Stomach smooth muscle (tissue), 2 donors: ENCODE measurements at regions not wholly inside any gene's neighbourhood (a gene's known extent, or its start where the extent isn't known, plus 50 kb on each side); places are given as distances from the start of the nearest gene placed in this dataset.

ENCODE experiments used
- H3K27ac ChIP-seq: one replicate; pipeline ENCODE4 v1.7.0; 2013; ENCODE audit warnings: mild to moderate bottlenecking, low read length, inconsistent platforms
- H3K27me3 ChIP-seq, 2 donors: one replicate each; pipeline ENCODE4 v1.7.0; 2013; ENCODE audit warnings: low read length in 2 of 2; ENCODE audit not compliant: insufficient read depth in 2 of 2, control insufficient read depth in 1 of 2
- H3K36me3 ChIP-seq, 2 donors: one replicate each; pipeline ENCODE4 v1.7.0; 2013; ENCODE audit warnings: low read length in 2 of 2; ENCODE audit not compliant: control insufficient read depth in 2 of 2, insufficient read depth in 2 of 2
- H3K4me1 ChIP-seq: one replicate; pipeline ENCODE4 v1.7.0; 2013; ENCODE audit warnings: low read length; ENCODE audit not compliant: control insufficient read depth, insufficient read depth
- H3K4me3 ChIP-seq, 2 donors: one replicate each; pipeline ENCODE4 v1.7.0; 2013; ENCODE audit warnings: low read length in 2 of 2
- H3K9ac ChIP-seq, 2 donors: one replicate each; pipeline ENCODE4 v1.7.0; 2013; ENCODE audit warnings: low read length in 2 of 2, mild to moderate bottlenecking in 1 of 2
- H3K9me3 ChIP-seq, 2 donors: one replicate each; pipeline ENCODE4 v1.7.0; 2013; ENCODE audit warnings: low read length in 2 of 2; ENCODE audit not compliant: control insufficient read depth in 2 of 2
- donor health status: healthy.
- donor health status: Pancreatic carcinoma.

DNA sequence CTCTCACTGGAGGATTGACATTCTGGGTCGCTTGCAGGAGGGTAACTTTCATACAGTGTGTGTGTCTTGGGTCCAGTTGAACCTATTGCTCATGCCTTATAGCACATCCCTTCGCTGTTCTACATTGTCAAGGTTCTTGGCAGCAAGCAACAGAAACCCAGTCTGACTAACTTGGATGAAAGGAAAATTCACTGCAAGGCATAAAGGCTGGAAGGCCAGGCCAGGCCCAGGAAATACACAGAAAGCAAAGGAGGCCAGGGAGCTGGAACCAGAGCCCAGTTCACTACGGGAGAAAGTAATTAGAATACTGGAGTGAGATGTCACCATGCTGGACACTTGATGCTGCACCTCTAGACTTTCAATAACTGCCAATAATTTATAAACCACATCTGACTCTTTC is 353.8 kb upstream of the GATB start:
- Histone ChIP-seq H3K9me3 (no peaks in the 10 kb centered on the region), H3K4me1 (peaks cover 18% of the 10 kb centered on the region), H3K27ac (no peak overlapping the region), H3K27me3 (peaks cover 0 to 2% of the 10 kb centered on the region in 2 donors), H3K36me3 (no peaks in the 10 kb centered on the region), H3K9ac (no peak overlapping the region), H3K4me3 (no peak overlapping the region)

DNA sequence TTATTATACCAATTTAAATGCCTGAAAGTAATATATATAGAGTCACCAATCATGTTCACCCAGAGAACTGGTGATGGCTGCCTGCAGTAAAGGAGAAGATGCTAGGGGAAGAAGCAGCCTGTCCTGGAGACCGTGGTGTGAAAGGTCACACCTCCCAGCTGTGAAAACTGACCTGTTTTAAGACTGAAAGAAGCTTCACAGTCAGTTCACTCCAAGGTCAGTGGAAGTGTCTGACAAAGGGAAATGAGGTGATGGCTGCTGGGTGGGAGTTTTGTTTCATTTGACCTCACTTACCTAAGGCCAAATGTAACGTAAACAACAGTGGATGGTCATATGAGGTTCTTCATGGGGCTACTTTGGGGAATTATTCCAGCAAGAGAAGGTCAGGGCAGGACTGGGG is 352.1 kb upstream of the GATB start:
- Histone ChIP-seq H3K36me3 (no peaks in the 10 kb centered on the region), H3K9ac (no peak overlapping the region), H3K9me3 (no peaks in the 10 kb centered on the region), H3K27ac (no peak overlapping the region), H3K4me1 (peaks cover 20% of the 10 kb centered on the region), H3K27me3 (no peaks in the 10 kb centered on the region), H3K4me3 (no peak overlapping the region)

DNA sequence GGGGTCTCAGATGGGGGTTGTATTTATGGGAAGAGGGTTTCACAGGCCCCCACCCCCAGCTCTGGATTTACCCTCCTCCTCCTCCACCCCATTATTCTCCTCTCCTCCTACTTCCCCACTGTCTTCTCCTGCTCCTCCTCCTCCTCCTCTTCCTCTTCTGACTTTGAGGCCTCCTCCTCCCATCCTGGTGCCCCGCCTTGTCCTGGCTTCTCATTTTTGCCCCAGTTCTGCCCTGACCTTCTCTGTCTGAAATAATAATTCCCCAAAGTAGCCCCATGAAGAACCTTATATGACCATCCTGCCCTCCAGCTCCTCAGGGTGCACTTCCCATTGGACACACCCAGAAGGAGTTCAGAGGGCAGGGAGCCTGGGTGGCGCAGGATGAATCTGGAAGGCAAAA is 351.4 kb upstream of the GATB start:
- Histone ChIP-seq H3K4me1 (peaks cover 22% of the 10 kb centered on the region), H3K9ac (no peak overlapping the region), H3K27me3 (no peaks in the 10 kb centered on the region), H3K27ac (peak overlapping the region; percentile 31), H3K36me3 (no peaks in the 10 kb centered on the region), H3K4me3 (no peak overlapping the region), H3K9me3 (no peaks in the 10 kb centered on the region)

DNA sequence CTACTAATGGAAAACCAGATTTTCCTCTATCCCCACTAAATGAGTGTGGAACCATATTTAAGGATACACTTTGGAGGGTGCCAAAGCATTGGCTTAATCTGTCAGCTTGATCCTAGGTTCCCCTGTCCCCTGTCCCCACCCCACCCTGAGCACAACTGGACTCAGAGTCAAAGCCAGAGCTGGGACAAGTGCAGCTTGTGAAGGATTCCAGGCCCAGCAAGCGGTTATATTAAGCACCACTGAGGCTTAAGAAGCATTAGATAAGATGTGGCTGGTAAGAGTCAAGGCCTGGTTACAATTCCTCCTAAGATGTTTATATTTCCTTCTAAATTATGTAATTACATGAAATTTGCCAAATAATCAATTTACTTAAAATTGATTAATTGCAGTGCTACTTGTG is 350.0 kb upstream of the GATB start:
- Histone ChIP-seq H3K27ac (peak overlapping the region; percentile 46), H3K36me3 (no peaks in the 10 kb centered on the region), H3K9me3 (no peaks in the 10 kb centered on the region), H3K4me3 (no peak overlapping the region), H3K27me3 (no peaks in the 10 kb centered on the region), H3K9ac (no peak overlapping the region), H3K4me1 (peaks cover 36% of the 10 kb centered on the region)

DNA sequence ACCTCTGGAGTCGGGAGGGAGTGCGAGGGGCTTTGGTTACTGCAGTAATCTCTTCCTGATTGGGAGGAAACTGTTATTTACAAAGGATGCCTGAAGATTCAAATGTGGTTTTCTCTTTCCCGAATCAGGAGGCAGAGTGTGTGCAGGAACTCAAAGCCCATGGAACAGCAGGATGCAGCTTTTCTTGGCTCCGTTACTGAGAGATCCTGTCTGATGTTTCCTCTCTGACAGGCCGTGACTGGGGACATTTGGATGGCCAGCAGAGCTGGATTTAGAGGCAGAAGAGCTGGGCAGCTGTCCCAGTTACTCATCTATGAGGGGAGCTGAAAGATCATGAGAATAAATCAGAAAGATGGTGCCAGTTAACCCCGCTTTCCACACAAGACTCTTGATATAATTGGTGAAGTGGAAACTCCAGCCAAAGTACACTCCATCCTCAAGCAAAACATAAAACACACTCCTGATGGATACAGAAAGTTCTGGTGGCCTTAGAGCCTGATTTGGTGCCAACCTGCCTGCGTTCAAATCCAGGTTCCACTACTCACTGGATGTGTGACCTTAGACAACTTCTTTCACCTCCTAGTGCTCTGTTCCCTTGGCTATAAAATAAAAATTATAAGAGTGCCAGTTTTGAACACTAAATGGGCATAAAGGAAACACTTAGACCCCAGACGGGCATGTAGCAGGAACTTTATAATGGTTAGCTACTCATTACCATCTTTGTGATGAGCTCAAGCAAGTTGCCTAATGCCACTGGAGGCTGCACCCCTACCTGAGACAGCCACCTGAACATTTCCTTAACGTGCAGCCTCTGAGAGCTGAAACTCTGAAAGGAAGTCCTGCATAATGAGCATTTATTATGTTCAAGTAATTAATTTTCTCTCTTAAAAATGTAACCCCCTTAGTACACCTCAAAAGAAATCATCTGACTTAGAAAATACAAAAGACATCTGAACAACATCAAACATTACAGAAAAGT is 349.0 kb upstream of the GATB start:
- H3K27ac ChIP-seq: peak overlapping the region; percentile 62

DNA sequence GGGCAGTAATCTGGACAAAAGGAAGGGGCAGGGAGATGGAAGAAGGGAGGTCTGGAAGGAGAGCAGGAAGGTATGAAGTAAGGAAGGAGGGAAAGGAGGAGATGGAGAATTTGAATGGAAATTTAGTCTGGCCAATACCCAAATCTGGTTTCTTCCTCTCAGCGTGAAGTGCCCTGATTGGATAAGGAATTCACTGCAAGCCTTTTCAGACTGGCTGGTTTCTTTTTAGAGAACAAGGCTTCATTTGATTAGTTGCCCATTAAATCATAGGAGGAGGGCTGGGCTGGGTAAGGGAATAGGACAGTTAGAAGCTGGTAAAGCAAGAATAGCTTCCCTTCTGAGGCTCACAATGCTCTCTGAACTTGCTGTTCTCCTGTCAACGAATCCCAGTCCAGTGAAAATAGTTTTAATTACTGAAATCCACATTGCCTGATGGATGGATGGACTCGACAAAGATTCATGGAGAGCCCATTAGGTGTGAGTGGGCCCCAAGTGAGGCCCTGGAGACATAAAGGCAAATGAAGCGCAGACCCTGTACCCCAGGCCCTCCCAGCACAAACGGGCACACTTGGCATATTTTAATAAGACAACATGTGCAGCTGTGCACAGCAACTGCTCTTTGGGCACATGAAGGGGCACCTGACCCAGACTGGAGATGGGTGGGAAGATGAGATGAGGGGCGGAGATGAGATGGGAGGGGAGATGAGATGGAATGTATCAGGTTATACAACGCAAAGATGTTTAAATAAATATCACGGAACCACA is 347.1 kb upstream of the GATB start:
- Histone ChIP-seq H3K4me1 (peaks cover 19% of the 10 kb centered on the region), H3K9ac (no peak overlapping the region), H3K4me3 (no peak overlapping the region), H3K27ac (no peak overlapping the region), H3K36me3 (no peaks in the 10 kb centered on the region), H3K9me3 (no peaks in the 10 kb centered on the region), H3K27me3 (no peaks in the 10 kb centered on the region)

More for the DNA sequence above, 349.0 kb upstream of the GATB start:
- Histone ChIP-seq H3K4me1 (peaks cover 28% of the 10 kb centered on the region), H3K9ac (no peak overlapping the region), H3K9me3 (no peaks in the 10 kb centered on the region), H3K36me3 (no peaks in the 10 kb centered on the region), H3K4me3 (peak overlapping the region in 1 of 2 donors; percentile 35), H3K27me3 (no peaks in the 10 kb centered on the region)

DNA sequence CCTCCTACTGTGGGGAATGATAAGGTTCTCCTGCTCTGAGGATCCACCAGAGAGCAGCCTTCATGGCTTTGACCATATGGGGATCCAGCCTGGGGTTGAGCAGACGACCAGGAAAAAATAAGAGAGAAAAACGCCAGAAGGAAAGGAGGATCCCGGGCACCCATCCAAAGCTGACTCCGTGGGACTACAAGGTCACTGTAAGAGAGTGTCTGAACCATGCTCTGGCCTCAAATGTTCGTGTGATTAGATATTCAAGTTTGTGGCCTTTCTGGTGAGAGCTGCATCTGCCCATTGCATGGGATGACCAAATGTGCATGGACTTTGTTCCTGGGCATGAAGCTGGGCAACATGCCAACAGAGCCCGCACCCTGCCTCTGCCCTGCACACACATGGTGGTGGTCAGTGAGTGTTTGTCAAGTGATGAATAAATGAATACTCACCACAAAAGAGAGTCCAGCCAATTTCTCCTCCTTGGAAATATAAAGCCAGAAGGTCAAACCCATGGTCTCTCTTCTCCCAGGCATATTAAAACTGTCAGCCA is 346.0 kb upstream of the GATB start:
- no peak overlapping the region for H3K9ac ChIP-seq

DNA sequence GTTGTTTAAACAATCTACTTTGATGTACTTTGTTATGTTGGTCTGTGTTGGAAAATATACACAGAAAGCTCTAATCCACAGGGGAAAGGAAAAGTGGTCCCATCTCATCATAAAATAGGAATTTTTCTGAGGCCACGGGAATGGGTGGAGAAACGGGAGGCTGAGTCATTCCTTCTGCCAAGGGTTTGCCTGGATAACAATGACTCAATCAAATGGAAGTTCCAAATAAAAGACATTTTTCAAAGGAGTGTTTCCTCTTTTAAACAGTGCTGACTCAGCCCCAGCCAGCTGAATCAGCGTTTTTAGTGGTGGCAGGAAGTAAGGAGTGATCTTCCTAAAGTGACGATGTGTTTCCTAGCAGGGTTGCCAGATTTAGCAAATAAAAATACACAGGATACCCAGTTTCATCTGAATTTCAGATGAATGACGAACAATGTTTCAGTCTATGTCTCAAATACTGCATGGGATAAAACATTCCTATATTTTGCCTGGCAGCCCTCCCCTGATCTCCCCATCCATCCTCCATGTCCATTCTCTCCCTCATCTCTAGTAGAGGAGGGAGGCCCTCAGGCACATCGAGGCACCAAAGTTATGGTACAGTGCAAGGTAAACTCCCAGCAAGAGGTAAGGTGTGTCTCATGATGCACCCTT is 345.4 kb upstream of the GATB start:
- Histone ChIP-seq H3K27me3 (no peaks in the 10 kb centered on the region), H3K9me3 (no peaks in the 10 kb centered on the region), H3K27ac (no peak overlapping the region), H3K4me1 (peaks cover 30% of the 10 kb centered on the region), H3K36me3 (no peaks in the 10 kb centered on the region), H3K9ac (no peak overlapping the region), H3K4me3 (no peak overlapping the region)

More for the DNA sequence above, 346.0 kb upstream of the GATB start:
- Histone ChIP-seq H3K36me3 (no peaks in the 10 kb centered on the region), H3K9me3 (no peaks in the 10 kb centered on the region), H3K27ac (no peak overlapping the region), H3K4me1 (peaks cover 28% of the 10 kb centered on the region), H3K27me3 (no peaks in the 10 kb centered on the region), H3K4me3 (no peak overlapping the region)

DNA sequence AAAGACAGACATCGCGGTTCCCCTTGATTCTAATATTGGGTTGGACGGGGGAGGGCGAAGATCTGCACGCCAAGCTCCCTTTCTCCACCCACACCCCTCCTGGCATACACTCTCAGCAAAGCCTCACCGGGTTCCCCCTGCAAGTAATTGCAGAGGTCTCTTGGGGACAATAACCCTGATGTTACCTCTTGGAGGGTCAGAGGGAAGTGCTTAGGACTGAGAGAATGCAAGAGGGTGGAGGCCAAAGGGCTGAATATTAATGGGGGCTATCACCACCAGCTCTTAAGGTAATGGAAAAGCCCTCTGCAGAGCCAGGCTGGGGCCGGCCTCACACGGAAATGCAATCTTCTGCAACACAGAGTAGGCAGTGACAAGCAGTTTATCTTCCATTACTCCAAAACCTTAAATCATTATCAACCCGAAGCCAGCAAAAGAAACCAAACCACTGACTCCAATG is 344.1 kb upstream of the GATB start:
- no peak overlapping the region for H3K9ac ChIP-seq
- H3K27me3 ChIP-seq: no peaks in the 10 kb centered on the region
- H3K4me3 ChIP-seq: no peak overlapping the region
- H3K9me3 ChIP-seq: no peaks in the 10 kb centered on the region
- no peak overlapping the region for H3K27ac ChIP-seq
- H3K4me1 ChIP-seq: peaks cover 30% of the 10 kb centered on the region
- H3K36me3 ChIP-seq: no peaks in the 10 kb centered on the region

DNA sequence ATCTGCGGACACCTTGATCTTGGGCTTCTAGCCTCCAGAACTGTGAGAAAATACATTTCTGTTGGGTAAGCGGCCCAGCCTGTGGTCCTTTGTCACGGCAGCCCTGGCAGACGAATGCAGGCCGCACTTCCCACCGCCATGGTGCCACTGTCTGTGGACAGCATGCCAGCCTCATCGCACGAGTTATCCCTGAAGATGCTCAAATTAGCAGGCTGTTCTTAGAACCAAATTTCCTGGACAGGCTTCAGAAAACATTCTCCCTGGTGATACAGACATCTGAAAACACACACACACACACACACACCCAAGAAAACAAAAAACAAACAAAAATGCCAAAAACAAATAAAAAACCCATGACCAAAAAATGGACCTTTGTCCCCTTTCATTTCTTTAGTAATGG is 343.5 kb upstream of the GATB start:
- Histone ChIP-seq H3K9ac (no peak overlapping the region), H3K4me3 (no peak overlapping the region), H3K27ac (no peak overlapping the region), H3K9me3 (no peaks in the 10 kb centered on the region), H3K4me1 (peaks cover 30% of the 10 kb centered on the region), H3K36me3 (no peaks in the 10 kb centered on the region), H3K27me3 (no peaks in the 10 kb centered on the region)
